GM12878 (cell line): ENCODE measurements at regions not wholly inside any gene's neighbourhood (a gene's known extent, or its start where the extent isn't known, plus 50 kb on each side); places are given as distances from the start of the nearest gene placed in this dataset.

Experiments
- ATAC-seq: fragments of 200-7000 bp; cut with Tn5 transposase; 3 replicates; pipeline ENCODE4 v1.9.1; 2020; ENCODE audit warnings: mild to moderate bottlenecking, moderate library complexity
- BruUV-seq: library from RNA; stranded (reverse); fragments of 400-500 nt; replicated peaks from 2 replicates; lab custom pipeline; 2021; lab: Mats Ljungman, UMichigan
- CTCF ChIA-PET: fragments of 300-600 bp; sonication (Branson Sonifier 250); formaldehyde crosslinking; extraction: SDS; loops from one replicate; lab custom pipeline; 2021; ENCODE audit warnings: inconsistent platforms; lab: Yijun Ruan, JAX
- POLR2A ChIA-PET: fragments of 350-600 bp; formaldehyde crosslinking; extraction: SDS; loops from one replicate; lab custom pipeline; 2021; ENCODE audit warnings: inconsistent platforms; lab: Charles Lee
- RAD21 ChIA-PET: fragments of 300-600 bp; sonication (Branson Sonifier 250); formaldehyde crosslinking; loops from one replicate; lab custom pipeline; 2023; ENCODE audit warnings: antibody characterized with exemption; ENCODE audit not compliant: unreplicated experiment; lab: Charles Lee
- SMC1A ChIA-PET: fragments of 300-600 bp; sonication (Branson Sonifier 250); formaldehyde crosslinking; loops from one replicate; lab custom pipeline; 2023; ENCODE audit not compliant: unreplicated experiment, uncharacterized antibody; lab: Charles Lee
- DNase-seq: peaks from one replicate; pipeline ENCODE4 v3.0.0-alpha.2; 2011; ENCODE audit warnings: low read depth, low spot score
- FAIRE-seq: peaks from 3 replicates; lab custom pipeline; 2011; peaks lifted over from hg19 to GRCh38; lab: Jason Lieb, UNC
- H2AFZ ChIP-seq: 2 replicates; pipeline ENCODE4 v1.6.0; 2011; ENCODE audit warnings: low read depth, low read length, control low read depth; ENCODE audit not compliant: control insufficient read depth
- H3K27ac ChIP-seq: 2 replicates; pipeline ENCODE4 v1.5.1; 2011; ENCODE audit warnings: control low read depth; ENCODE audit not compliant: control insufficient read depth, insufficient read depth
- H3K27me3 ChIP-seq, 2 experiments: replicated peaks in 1 of 2; 2 replicates each; pipeline versions ENCODE4 v1.6.0 to v1.6.1; 2011; ENCODE audit warnings: low read length in 1 of 2; ENCODE audit not compliant: control insufficient read depth in 2 of 2, insufficient read depth in 2 of 2
- H3K36me3 ChIP-seq, 2 experiments: 2 replicates each; pipeline ENCODE4 v1.5.1; 2011; ENCODE audit warnings: low read length in 1 of 2; ENCODE audit not compliant: control insufficient read depth in 2 of 2, insufficient read depth in 2 of 2
- H3K4me1 ChIP-seq: 2 replicates; pipeline ENCODE4 v1.6.1; 2011; ENCODE audit warnings: mild to moderate bottlenecking, low read length, moderate library complexity, mixed read lengths; ENCODE audit not compliant: control insufficient read depth, insufficient read depth
- H3K4me2 ChIP-seq: 2 replicates; pipeline ENCODE4 v1.6.0; 2011; ENCODE audit warnings: control low read depth; ENCODE audit not compliant: control insufficient read depth, insufficient read depth
- H3K4me3 ChIP-seq: fragments of 200-600 bp; sonication (generic); 2 replicates; pipeline ENCODE4 v1.5.1; 2016
- H3K79me2 ChIP-seq: 2 replicates; pipeline ENCODE4 v1.6.0; 2011; ENCODE audit warnings: low read length; ENCODE audit not compliant: control insufficient read depth, insufficient read depth
- H3K9ac ChIP-seq: 2 replicates; pipeline ENCODE4 v1.8.0; 2011; ENCODE audit warnings: low read length, control low read depth, mixed read lengths; ENCODE audit not compliant: control insufficient read depth, insufficient read depth
- H3K9me3 ChIP-seq: replicated peaks from 3 replicates; pipeline ENCODE4 v1.5.1; 2011; ENCODE audit warnings: mild to moderate bottlenecking, low read length; ENCODE audit not compliant: control insufficient read depth, insufficient read depth
- H4K20me1 ChIP-seq: 2 replicates; pipeline ENCODE4 v1.6.0; 2011; ENCODE audit not compliant: control insufficient read depth, insufficient read depth
- BACH1 ChIP-seq: fragments of 450-650 bp; IDR thresholded peaks from 2 replicates; pipeline ENCODE4 v1.6.1; 2017; ENCODE audit warnings: mild to moderate bottlenecking, borderline replicate concordance
- BCL3 ChIP-seq: IDR thresholded peaks from 2 replicates; pipeline ENCODE4 v1.6.1; 2011; ENCODE audit warnings: borderline replicate concordance, low read depth, mild to moderate bottlenecking, moderate library complexity, low read length; ENCODE audit not compliant: insufficient read depth, poor library complexity, severe bottlenecking
- E4F1 ChIP-seq: fragments of 450-650 bp; IDR thresholded peaks from 2 replicates; pipeline ENCODE4 v1.6.1; 2018; ENCODE audit warnings: borderline replicate concordance, mild to moderate bottlenecking; ENCODE audit not compliant: partially characterized antibody
- FOXK2 ChIP-seq: fragments of 450-650 bp; IDR thresholded peaks from 2 replicates; pipeline ENCODE4 v1.6.1; 2017; ENCODE audit warnings: mild to moderate bottlenecking, moderate library complexity
- MEF2A ChIP-seq: IDR thresholded peaks from 2 replicates; pipeline ENCODE4 v1.6.1; 2011; ENCODE audit warnings: low read depth, mild to moderate bottlenecking, low read length, moderate library complexity; ENCODE audit not compliant: insufficient read depth
- SMAD5 ChIP-seq: IDR thresholded peaks from 2 replicates; pipeline ENCODE4 v1.6.1; 2016; ENCODE audit warnings: antibody characterized with exemption, low read depth
- ZBTB11 ChIP-seq: fragments of 450-650 bp; formaldehyde crosslinking; IDR thresholded peaks from 2 replicates; pipeline ENCODE4 v1.5.0; 2022; ENCODE audit warnings: mild to moderate bottlenecking, missing genetic modification characterization
- ZNF217 ChIP-seq: fragments of 450-650 bp; IDR thresholded peaks from 2 replicates; pipeline ENCODE4 v1.6.1; 2017; ENCODE audit warnings: antibody characterized with exemption, mild to moderate bottlenecking
- ZNF687 ChIP-seq: fragments of 450-650 bp; IDR thresholded peaks from 2 replicates; pipeline ENCODE4 v1.6.1; 2017; ENCODE audit warnings: mild to moderate bottlenecking, moderate library complexity
- ZSCAN29 ChIP-seq: fragments of 450-650 bp; IDR thresholded peaks from 2 replicates; pipeline ENCODE4 v1.6.1; 2017; ENCODE audit warnings: mild to moderate bottlenecking, moderate library complexity
- WGBS: methylation state at CpG from one replicate; pipeline ENCODE4 v1.1.6; 2016; ENCODE audit warnings: low lambda C conversion rate; ENCODE audit not compliant: insufficient replicate concordance, insufficient coverage; ENCODE audit errors: missing lambda C conversion rate; 5-methylcytosine and 5-hydroxymethylcytosine counted together
- in situ Hi-C: fragments of 300-500 bp; cut with MboI; formaldehyde crosslinking; loops from 9 replicates; pipeline ENCODE4 v1.14.3; 2018; ENCODE audit warnings: mixed read lengths
- intact Hi-C: fragments of 100-400 bp; cut with micrococcal nuclease; formaldehyde crosslinking; loops from one replicate; pipeline ENCODE4 v1.14.2; 2022; ENCODE audit not compliant: unreplicated experiment

GRCh38 chr1:96116731-96117130, 604.9 kb upstream of the PTBP2 start:
- Histone ChIP-seq H3K36me3 (no peaks in the 10 kb centered on the region), H3K4me2 (no peak overlapping the region), H3K27ac (no peak overlapping the region), H3K27me3 (no peaks in the 10 kb centered on the region), H3K79me2 (no peaks in the 10 kb centered on the region), H3K4me1 (no peaks in the 10 kb centered on the region), H3K9me3 (no peaks in the 10 kb centered on the region), H3K9ac (no peak overlapping the region), H4K20me1 (no peaks in the 10 kb centered on the region), H3K4me3 (no peak overlapping the region), H2AFZ (no peak overlapping the region)
- no peak for DNase-seq
- 33% methylated on average over 6 of the region's 6 CpGs for WGBS
- FAIRE-seq = no peak
- intact Hi-C loops (no loop called here), in situ Hi-C loops (no loop called here)
- SMC1A ChIA-PET = no interaction called here
- POLR2A ChIA-PET = no interaction called here
- CTCF ChIA-PET = interaction anchor here (1.1 kb wide), 1 partner anchor 10 kb away, joined by 3 read pairs; no protein-coding TSS in a partner anchor
- no peak for ATAC-seq
- RAD21 ChIA-PET = no interaction called here
- BruUV-seq = no TSS peak
- TF ChIP-seq SMAD5 (no peak), MEF2A (no peak), FOXK2 (no peak), ZBTB11 (CRISPR knock-in tag) (no peak), E4F1 (no peak), ZNF217 (no peak), ZNF687 (no peak), ZSCAN29 (no peak), BCL3 (no peak), BACH1 (no peak)
